Coronary artery (tissue), 2 donors: ENCODE measurements at regions not wholly inside any gene's neighbourhood (a gene's known extent, or its start where the extent isn't known, plus 50 kb on each side); places are given as distances from the start of the nearest gene placed in this dataset.

ENCODE experiments used
- DNase-seq: peaks from one replicate; pipeline ENCODE4 v3.0.0-alpha.2; 2017; ENCODE audit warnings: low spot score
- H3K27ac ChIP-seq, 2 donors: fragments of 200-600 bp; sonication (generic); one replicate each; pipeline ENCODE4 v1.5.1; 2016 to 2019
- H3K4me3 ChIP-seq: fragments of 200-600 bp; sonication (generic); 2 replicates; pipeline ENCODE4 v1.5.1; 2016; ENCODE audit warnings: mild to moderate bottlenecking, moderate library complexity
- CTCF ChIP-seq: fragments of 200-600 bp; sonication (generic); IDR thresholded peaks from one replicate; pipeline ENCODE4 v1.5.1; 2019; ENCODE audit warnings: antibody characterized with exemption

GRCh38 chr4:104719539-104720230 is 225.0 kb upstream of the CXXC4 start:
- Histone ChIP-seq H3K4me3 (no peak overlapping the region), H3K27ac (no peak overlapping the region)
- no peak for DNase-seq
- TF ChIP-seq CTCF = no peak

GRCh38 chr4:104722467-104722866 is 227.8 kb upstream of the CXXC4 start:
- Histone ChIP-seq H3K4me3 (no peak overlapping the region), H3K27ac (no peak overlapping the region)
- no peak for TF ChIP-seq CTCF
- no peak for DNase-seq

- TF ChIP-seq CTCF = no peak
- H3K27ac ChIP-seq = no peak overlapping the region
- no peak for DNase-seq
- no peak overlapping the region for H3K4me3 ChIP-seq
These were observed 231.3 kb upstream of the CXXC4 start for GRCh38 chr4:104726002-104726401.

- Histone ChIP-seq H3K27ac (no peak overlapping the region), H3K4me3 (no peak overlapping the region)
- DNase-seq = no peak
- no peak for TF ChIP-seq CTCF
These were observed 232.9 kb upstream of the CXXC4 start for GRCh38 chr4:104727643-104728042.

GRCh38 chr4:104728380-104729122 is 233.9 kb upstream of the CXXC4 start:
- TF ChIP-seq CTCF = no peak
- no peak for DNase-seq

GRCh38 chr4:104732766-104733165 is 238.1 kb upstream of the CXXC4 start:
- Histone ChIP-seq H3K4me3 (no peak overlapping the region), H3K27ac (no peak overlapping the region)
- TF ChIP-seq CTCF = no peak
- DNase-seq = no peak

More at GRCh38 chr4:104728380-104729122, 233.9 kb upstream of the CXXC4 start:
- Histone ChIP-seq H3K27ac (no peak overlapping the region), H3K4me3 (no peak overlapping the region)

- H3K27ac ChIP-seq = no peak overlapping the region
- no peak overlapping the region for H3K4me3 ChIP-seq
- no peak for TF ChIP-seq CTCF
- DNase-seq = no peak
These were observed 240.5 kb upstream of the CXXC4 start for GRCh38 chr4:104735174-104735573.
